GM21786 (cell line): ENCODE measurements at regions not wholly inside any gene's neighbourhood (a gene's known extent, or its start where the extent isn't known, plus 50 kb on each side); places are given as distances from the start of the nearest gene placed in this dataset.
A peak's percentile ranks its signal among the peaks of the same experiment; 100 is the strongest.

Experiments used
- ATAC-seq: cut with Tn5 transposase; IDR thresholded peaks from one replicate; pipeline ENCODE4 v1.9.1; 2021; ENCODE audit not compliant: unreplicated experiment

DNA sequence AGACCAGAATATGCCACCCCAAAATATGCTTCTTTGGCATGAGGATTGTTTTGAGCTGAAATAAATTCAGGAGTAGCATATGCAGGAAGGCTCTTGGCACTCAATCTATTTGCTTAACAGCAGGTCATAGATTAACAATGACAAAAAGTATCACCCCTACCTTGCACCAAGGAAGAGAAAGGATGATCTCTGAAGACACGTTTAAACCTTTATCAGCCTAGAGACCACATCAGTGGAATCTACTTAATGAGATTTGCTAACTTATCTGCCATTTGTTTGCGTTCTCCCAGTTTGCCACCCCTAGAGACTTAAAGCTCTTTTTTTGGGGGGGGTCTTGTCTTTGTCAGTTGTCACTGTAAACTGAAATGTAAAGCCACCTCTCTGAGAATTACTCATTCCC lies 1278.7 kb upstream of the USP15 start:
- ATAC-seq: no peak

DNA sequence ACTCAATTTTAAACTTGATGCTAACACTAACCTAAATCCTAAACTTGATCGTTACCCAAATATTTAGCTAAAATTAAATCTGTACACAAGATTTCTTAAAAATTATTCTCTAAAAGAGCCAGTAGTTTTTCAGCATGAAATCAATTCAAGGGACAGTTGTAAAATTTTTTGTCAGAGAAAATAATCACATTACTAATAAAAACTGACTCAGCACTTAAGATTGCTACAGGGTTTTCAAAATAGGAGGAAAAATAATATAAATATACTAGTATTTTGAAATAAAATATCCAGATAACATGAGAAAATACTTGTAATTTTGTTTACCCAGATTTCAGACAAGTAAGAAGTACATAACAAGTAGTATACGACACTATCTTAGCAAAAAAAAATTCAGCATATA lies 1268.1 kb upstream of the USP15 start:
- no peak for ATAC-seq

DNA sequence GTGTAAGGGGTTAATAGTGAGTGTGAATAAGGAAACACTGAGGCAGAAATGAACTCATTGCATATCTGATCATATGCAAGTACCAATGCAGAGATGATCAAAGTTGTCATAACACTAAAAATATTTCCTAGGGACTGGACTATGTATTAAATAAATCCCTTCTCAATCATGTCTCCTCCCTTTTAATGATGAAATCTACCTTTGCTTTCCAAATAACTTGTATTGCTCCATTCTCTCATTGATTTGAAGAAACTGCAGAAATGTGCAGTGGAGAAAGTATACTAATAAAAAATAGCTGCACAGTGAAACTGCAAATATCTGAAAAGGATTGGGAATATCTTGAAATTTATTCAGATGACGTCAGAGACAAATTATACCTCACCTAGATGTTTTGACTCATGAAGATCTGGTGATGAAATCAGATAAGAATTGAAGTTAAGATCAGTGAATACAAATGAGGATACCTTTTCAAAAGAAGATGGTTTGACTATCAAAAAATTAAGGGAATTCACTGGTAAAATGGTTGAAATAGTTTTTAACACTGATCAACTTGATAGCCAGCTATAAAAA lies 1264.9 kb upstream of the USP15 start:
- ATAC-seq: no peak

DNA sequence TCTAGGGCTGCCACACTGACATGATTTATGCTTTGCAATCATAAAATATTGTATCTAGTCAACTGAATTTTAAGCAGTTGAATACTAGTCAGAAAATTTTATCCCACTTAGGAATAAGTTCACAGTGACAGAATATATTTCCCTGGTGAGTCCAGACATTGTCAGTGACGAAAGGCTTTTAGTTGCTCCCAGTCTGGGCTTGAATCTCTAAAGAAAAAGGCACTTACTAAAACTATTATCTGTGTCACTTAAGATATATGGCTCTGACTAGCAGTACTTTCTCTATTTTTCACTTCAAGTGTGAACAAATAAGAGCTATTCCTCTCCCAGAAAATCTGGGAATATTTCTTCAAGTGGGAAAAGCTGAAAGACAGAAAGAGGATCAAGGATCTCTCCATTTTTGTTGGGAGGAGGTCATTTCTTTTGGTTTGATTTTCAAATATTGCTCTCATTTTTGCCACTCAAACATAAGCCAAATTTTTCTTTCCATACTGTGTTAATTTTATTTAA lies 1262.3 kb upstream of the USP15 start:
- no peak for ATAC-seq

DNA sequence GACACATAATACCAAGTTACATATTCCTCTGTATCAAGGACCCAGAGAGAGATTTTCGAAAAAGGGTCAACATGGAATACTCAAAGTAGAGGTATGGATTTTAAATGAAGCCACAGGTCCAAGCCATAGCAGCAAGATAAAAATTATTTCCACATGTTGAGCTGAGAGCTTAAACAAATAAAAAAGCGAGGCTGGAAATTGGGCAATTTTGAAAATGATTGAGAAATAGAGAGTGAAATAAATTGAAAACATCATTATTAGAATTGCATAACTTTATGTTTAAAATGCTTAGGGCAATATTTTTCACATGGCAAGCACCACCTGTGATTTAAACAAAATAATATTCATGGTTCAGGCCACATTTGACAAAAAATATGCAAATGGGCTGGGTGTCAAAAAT lies 1251.0 kb upstream of the USP15 start:
- no peak for ATAC-seq

DNA sequence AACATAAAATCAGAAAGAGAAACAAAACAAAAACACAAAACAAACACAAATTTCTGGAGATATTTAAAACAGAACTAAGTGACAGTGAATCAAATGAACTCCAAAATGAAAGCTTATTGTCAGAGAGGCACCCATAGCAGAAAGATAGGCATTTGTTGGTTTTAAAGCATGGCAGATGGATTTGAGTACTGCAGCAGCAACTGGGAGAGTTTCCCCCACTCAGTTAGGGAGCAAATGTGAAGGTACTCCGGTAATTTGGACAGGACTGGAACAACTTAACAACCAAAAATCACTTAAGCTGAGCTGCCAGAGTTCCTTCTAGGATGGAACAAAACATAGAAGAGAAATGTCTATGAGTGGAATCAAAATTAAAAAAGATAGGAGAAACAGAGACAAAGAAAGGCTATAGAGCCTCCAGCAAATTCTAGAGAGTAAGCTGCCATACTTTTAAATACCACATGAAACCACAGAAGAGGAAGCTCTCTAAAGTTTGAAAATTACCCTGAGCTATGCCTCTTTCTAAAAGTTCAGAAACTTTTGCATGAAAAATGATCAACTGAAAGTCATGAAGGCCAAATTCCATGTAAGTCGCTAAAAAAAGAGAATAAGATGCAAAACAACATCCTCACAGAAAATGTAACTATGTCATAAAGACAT lies 1248.3 kb upstream of the USP15 start:
- ATAC-seq: no peak

DNA sequence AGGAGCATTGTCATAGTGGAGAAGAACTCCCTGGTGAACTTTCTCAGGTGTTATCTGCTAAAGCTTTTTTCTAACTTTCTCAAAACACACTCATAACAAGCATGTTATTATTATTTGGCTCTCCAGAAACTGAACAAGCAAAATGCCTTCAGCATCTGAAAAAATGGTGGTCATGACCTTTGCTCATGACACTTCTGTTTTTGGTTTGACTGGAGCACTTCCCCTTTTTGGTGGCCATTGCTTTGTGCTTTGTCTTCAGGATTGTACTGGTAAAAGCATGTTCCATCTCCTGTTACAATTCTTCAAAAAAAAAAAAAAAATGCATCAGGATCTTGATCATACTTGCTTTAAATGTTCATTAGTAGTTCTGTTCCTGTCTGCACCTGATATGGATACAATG lies 1241.6 kb upstream of the USP15 start:
- ATAC-seq: peak; percentile 83

DNA sequence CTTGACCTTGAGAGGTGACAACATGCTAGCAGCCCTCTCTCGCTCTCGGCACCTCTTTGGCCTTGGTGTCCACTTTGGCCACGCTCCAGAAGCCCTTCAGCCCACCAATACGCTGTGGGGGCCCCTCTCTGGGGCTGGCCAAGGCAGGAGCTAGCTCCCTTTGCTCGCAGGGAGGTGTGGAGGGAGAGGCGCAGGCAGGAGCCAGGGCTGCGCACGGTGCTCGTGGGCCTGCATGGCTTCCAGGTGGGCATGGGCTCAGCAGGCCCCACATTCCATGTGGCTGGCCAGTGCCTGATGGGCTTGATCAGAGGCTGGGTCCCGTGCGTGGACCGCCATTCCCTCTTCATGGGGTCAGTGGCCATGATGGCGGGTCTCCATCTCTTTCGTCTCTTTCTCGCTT lies 1237.0 kb upstream of the USP15 start:
- no peak for ATAC-seq

DNA sequence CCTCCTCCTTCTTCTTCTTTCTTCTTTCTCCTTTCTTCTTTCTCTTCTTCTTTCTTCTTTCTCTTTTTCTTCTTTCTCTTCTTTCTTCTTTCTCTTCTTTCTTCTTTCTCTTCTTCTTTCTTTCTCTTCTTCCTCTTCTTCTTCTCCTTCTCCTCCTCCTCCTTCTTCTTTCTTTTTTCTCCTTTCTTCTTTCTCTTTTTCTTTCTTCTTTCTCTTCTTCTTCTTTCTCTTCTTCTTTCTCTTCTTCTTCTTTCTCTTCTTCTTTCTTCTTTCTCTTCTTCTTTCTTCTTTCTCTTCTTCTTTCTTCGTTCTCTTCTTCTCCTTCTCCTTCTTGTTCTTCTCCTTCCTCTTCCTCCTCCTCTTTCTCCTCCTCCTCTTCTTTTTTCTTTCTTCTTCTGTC lies 1230.7 kb upstream of the USP15 start:
- ATAC-seq: no peak

DNA sequence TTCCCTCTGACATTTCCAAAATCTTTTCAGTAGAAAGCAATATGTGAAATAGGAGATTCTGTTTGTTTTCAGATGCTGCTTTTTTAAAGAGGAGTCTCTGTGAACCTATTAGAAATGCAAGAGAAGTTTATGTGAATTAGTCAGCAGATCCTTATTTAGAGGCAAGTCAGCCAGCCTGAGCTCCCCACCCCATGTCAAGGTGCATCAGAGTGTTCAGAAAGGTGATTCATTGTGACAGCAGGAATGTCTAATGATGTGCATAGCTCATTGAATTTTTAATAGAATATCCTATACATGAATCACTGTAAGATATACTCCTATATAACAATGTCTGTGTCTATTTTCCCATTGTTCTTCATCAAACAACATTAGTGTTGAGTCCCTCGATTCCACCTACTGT lies 1222.4 kb upstream of the USP15 start:
- ATAC-seq: no peak

DNA sequence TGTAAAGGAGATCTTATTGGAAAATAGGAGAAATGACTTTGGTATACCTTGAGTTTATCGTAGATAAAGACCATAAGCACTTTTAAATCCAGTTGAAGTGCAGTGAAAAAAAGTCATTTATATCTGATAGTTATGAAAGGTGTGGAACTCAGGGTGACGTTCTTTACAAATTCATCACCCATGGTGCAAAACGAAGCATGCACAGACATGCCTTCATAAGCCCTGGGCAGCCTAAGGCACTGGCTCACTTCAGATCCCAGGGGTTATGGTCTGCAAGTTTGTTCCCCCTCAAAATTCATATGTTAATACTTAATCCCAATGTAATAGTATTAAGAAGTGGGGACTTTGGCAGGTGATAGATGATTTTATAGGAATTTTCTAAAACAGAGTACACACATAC lies 1216.4 kb upstream of the USP15 start:
- ATAC-seq: no peak

DNA sequence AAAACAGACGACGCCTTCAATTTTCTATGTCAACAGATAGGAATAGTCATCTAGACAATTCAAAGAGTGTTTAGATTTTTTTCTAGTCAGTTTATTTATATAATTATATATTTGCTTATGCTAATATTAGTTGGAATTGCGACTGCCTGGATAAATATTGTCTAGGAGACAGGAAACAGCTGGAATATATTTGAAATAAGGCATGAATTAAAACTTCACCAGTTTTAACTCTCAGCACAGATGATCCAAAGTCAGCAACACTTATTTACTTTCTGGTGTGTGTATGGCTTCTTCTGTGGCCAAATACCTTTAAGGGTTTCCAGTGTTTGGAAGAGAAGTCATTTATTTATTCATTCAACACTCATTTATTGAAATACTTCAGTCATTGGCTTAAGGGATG lies 1215.4 kb upstream of the USP15 start:
- no peak for ATAC-seq

DNA sequence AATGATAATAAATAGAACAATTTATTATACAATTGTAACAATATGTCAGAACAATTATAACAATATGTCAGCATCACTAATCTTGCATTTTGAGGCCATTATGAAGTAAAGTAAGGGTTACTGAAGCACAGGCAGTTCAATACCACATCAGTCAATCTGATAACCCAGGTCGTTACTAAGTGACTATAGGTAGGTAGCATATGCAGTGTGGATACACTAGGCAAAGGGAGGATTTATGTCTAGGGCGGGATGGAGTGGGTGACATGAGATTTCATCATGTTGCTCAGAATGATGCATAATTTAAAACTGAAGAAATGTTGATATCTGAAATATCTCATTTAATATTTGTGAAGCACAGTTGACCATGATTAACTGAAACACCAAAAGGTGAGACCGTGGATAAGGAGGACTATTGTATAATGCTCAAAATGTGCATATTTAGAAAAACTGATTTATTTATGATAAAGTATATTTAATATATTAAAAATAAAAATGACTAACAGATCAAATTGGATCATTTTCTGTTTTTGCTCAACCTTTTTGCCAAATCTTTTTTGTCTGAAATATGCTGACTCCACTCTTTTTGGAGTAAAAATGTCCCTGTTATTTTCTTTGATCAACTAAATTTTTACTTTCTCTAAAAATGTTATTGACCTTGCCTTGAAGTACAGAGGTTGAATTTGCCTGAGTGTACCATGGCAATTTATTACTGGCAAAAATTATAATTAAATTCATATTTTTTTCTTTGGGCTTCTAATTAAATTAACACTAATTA lies 1189.4 kb upstream of the USP15 start:
- no peak for ATAC-seq

DNA sequence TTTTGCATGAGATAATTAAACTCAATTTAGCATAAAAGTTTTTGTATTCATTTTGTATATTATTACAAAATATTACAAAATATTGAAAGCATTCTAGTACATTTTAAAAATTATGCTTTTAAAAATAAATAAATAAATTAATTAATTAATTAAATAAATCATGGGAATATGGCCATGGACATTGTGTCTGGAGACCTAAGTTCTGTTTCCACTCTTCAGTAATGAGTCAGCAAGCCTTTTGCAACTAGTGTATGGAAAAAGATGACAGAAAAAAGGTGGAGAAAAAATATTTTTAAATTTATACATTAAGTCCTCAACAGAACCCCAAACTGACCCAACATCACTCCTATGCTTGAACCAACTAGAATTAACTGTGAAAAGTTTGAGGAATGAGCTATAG lies 1187.5 kb upstream of the USP15 start:
- ATAC-seq: no peak

DNA sequence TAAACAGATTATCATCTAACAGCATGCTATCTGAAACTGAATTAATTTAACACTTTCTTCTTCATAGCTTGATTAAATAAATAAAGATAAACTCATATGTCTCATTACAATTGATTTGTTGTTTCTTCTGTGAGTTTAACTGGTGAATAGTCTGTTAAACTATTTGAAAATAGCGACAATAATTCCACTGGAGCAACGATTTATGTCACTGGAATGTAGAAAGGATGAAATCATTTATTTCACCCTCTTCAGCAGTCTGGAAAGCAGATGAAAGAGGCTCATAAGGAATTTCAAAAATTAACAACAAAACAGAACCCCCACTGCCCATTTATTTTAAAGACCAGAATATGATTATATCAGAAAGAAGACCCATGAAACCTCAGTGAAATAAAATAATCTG lies 1165.1 kb upstream of the USP15 start:
- ATAC-seq: no peak

DNA sequence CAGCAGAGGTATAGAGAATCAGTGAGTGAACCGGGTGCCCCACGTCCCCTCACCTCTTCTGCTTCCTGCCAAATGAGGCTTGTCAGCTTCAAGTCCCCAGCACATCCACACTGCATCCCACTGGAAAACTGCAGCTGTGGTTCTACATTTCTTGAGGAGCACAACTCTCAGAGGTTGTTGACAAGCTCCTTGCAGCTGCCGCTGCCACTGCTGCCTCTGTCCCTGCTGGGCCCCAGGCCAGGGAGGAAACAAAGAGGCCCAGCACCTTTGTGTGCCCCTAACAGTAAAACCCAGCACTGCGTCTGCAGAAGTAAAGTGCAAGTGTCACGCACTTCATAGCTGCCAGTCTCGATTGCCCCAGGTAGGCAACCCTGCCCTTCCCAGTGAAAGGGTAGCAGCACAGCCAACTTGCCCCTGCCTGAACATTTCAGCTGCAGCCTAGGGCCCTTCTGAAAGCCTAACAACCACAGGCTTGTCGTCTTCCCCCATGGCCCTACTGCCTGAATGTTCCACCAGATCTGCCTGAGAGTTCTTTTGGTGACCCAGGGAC lies 1162.1 kb upstream of the USP15 start:
- no peak for ATAC-seq

DNA sequence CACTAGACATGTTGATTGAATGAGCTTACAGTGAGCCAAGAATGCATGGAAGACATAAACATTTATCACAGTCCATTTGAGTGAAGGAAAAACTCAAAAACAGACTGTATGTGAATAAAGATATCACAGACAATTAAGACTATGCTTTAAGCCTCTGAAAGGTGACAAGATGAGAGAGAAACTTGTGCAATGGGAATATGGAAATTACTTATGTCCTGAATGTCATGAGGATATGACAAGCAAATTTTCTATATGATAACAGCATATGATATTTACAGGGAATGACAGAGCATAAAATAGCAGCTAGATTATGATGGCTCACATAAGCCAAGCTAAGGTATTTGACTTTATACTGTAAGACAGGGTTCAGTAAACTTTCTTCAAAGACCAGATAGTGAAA lies 1153.1 kb upstream of the USP15 start:
- no peak for ATAC-seq

DNA sequence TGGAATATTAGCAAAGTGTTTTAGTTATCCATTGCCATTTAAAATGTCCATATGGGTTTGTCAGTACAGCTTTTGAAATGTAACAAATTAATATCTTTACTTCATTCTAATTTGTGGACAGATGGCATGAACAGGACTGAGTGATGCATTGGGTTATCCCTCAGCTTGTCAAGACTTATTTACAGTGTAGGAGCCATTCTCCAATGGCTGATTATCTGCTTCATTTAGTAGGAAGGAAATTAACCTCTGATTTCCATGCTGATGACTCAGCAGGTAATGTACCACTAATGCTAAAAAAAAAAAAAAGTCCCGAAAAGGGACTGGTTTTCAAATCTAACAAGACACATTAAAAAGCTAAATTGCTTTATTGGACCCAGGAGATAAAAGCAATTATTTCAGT lies 1149.0 kb upstream of the USP15 start:
- no peak for ATAC-seq

DNA sequence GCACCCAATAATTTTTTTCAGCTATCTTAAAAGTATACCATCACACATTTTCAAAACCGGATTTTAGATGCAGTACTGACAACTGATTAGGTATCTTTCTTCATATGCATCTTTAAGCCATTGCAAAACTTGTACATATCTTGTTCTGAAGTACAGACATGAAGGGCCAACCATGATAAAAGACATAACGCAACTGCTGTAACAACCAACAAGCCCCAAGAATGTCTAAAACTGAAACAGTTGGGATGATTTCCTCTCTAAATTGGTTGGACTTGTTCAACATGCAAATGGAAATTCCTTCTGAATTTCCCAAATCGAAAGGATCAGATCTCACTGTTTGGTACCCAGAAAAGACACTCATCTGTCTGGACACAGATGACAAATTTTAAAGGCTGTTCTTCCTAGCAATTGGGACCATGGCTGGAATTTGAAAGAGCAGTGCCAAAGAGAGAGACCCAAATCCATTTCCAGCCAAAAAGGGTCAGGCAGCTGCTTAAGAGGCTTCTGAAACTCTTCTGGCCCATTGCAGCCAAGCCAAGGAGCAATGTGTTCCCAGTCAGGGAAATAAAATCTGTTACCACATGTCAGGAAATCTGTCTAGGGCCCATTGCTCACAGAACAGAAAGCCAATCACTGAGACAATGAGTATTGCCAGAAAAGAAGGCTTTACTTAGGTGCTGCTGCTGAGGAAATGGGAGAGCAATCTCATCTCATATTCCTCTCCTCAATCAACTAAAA lies 1122.4 kb upstream of the USP15 start:
- no peak for ATAC-seq

DNA sequence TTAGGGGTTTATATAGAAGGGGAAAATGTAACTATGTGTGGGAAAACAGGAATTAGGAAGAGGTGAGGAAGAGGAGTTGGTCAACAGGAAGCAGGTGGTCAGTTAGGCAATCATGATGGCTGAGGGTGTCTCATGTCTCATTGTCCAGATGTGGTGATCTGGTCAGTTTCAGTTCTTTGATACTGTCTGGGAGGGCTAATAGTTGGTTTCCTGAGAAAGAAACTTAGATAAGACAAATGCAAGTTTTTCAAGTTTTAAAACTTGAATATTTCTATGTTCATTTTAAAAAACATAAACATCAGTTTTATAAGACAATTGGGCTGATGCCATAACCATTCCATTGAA lies 1121.8 kb upstream of the USP15 start:
- ATAC-seq: no peak

DNA sequence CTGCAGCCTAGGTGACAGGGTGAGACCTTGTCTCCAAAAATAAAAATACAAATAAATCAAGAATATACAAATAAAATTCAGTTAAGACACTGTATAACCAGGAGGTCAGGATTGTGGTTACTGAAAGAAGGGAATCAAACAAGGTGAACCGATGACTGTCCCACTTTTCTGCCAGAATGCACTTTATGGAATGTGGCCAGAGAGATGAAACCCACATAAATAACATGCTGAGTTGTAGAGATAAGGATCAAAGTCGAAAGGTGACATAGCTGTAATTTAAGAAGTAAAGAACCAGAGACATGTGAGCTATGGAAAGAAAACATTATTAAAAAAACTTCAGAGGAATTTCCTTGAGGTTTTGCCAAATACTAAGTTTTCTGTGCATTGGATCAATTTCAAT lies 1098.2 kb upstream of the USP15 start:
- ATAC-seq: no peak
